ENCODE measurements at regions not wholly inside any gene's neighbourhood (a gene's known extent, or its start where the extent isn't known, plus 50 kb on each side); places are given as distances from the start of the nearest gene placed in this dataset.

DNA sequence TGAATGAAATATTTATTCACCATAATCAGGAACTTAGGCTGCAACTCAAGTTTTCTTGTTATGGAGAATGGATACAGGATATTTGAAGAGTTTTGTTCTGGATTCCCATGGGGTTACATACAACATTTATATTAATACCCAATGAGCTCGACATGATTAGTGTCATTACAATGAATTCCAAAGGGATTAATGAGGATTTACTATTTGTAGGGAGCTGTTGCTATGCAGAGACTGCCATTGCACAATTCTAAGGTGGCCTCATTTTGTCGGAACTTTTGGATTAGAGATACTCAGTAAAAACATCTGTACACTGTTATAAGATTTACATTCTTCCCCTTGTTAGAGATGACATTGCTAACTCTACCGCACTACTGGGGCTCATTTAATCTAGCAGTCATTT is 586.8 kb upstream of the MAP3K7 start:
- H3K27ac ChIP-seq = no peak overlapping the region
- ATAC-seq = no peak
- intact Hi-C loops (cut with DNase I) = no loop called here
- no peak for DNase-seq
- no peaks in the 10 kb centered on the region for H3K27me3 ChIP-seq (ENCODE audit: low read depth)
- TF ChIP-seq, protein P1, sequence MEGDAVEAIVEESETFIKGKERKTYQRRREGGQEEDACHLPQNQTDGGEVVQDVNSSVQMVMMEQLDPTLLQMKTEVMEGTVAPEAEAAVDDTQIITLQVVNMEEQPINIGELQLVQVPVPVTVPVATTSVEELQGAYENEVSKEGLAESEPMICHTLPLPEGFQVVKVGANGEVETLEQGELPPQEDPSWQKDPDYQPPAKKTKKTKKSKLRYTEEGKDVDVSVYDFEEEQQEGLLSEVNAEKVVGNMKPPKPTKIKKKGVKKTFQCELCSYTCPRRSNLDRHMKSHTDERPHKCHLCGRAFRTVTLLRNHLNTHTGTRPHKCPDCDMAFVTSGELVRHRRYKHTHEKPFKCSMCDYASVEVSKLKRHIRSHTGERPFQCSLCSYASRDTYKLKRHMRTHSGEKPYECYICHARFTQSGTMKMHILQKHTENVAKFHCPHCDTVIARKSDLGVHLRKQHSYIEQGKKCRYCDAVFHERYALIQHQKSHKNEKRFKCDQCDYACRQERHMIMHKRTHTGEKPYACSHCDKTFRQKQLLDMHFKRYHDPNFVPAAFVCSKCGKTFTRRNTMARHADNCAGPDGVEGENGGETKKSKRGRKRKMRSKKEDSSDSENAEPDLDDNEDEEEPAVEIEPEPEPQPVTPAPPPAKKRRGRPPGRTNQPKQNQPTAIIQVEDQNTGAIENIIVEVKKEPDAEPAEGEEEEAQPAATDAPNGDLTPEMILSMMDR (IDR thresholded peaks at IDR 0.05) = no peak
- no peaks in the 10 kb centered on the region for H3K4me1 ChIP-seq
- H3K9me3 ChIP-seq = no peaks in the 10 kb centered on the region
- no peaks in the 10 kb centered on the region for H3K36me3 ChIP-seq
- H3K4me3 ChIP-seq = no peak overlapping the region

DNA sequence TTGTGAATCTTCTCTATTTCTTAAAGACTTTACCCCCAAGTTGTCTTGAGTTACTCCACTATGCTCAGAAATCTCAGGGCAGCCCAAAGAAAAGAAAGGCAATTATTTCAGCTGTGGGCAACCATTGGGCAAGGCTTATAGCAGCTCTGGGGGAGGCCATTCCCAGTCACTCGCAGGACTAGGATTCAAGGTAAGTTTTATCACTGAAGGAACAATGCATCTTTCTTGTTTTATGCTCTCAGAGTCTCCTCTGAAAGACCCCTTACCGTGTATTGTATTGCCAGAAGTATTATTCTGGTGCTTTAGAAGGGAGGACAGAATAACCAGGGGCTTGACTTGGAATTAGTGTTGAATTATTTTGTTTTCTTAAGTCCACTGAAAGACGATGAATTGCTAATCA is 586.3 kb upstream of the MAP3K7 start:
- no peak for DNase-seq
- no peaks in the 10 kb centered on the region for H3K27me3 ChIP-seq (ENCODE audit: low read depth)
- no peak overlapping the region for H3K27ac ChIP-seq
- H3K9me3 ChIP-seq = no peaks in the 10 kb centered on the region
- no peaks in the 10 kb centered on the region for H3K4me1 ChIP-seq
- H3K36me3 ChIP-seq = no peaks in the 10 kb centered on the region
- TF ChIP-seq, protein P1 (IDR thresholded peaks at IDR 0.05) = no peak
- H3K4me3 ChIP-seq = no peak overlapping the region
- intact Hi-C loops (cut with DNase I) = no loop called here
- no peak for ATAC-seq

- no peaks in the 10 kb centered on the region for H3K36me3 ChIP-seq
- TF ChIP-seq, protein P1 (IDR thresholded peaks at IDR 0.05) = no peak
- DNase-seq (no peak), ATAC-seq (no peak)
- H3K27ac ChIP-seq = no peak overlapping the region
- H3K4me1 ChIP-seq = no peaks in the 10 kb centered on the region
- intact Hi-C loops (cut with DNase I) = no loop called here
- H3K9me3 ChIP-seq = no peaks in the 10 kb centered on the region
- H3K4me3 ChIP-seq = no peak overlapping the region
- H3K27me3 ChIP-seq (ENCODE audit: low read depth) = no peaks in the 10 kb centered on the region
Observed at GRCh38 chr6:91171754-91172462, 585.0 kb upstream of the MAP3K7 start.

GRCh38 chr6:91167846-91168245 is 581.0 kb upstream of the MAP3K7 start:
- no peak for ATAC-seq
- no peak for DNase-seq
- no peaks in the 10 kb centered on the region for H3K36me3 ChIP-seq
- no peak overlapping the region for H3K27ac ChIP-seq
- TF ChIP-seq, protein P1 (IDR thresholded peaks at IDR 0.05) = no peak
- H3K4me3 ChIP-seq = no peak overlapping the region
- no peaks in the 10 kb centered on the region for H3K9me3 ChIP-seq
- H3K4me1 ChIP-seq = no peaks in the 10 kb centered on the region
- intact Hi-C loops (cut with DNase I) = no loop called here
- H3K27me3 ChIP-seq (ENCODE audit: low read depth) = no peaks in the 10 kb centered on the region

GRCh38 chr6:91166271-91167046 is 579.6 kb upstream of the MAP3K7 start:
- ATAC-seq (no peak), DNase-seq (no peak)
- H3K36me3 ChIP-seq = no peaks in the 10 kb centered on the region
- H3K4me1 ChIP-seq = no peaks in the 10 kb centered on the region
- intact Hi-C loops (cut with DNase I) = no loop called here
- no peaks in the 10 kb centered on the region for H3K9me3 ChIP-seq
- TF ChIP-seq, protein P1 (IDR thresholded peaks at IDR 0.05) = no peak
- no peaks in the 10 kb centered on the region for H3K27me3 ChIP-seq (ENCODE audit: low read depth)
- no peak overlapping the region for H3K27ac ChIP-seq
- H3K4me3 ChIP-seq = no peak overlapping the region

Data from lower lobe of right lung (tissue), 2 donors.